Subcutaneous abdominal adipose tissue (tissue), 5 donors: ENCODE measurements at regions not wholly inside any gene's neighbourhood (a gene's known extent, or its start where the extent isn't known, plus 50 kb on each side); places are given as distances from the start of the nearest gene placed in this dataset.
"Not testable (repeated sequence)": the region's sequence is repeated elsewhere in the genome, so short reads cannot be mapped to it uniquely, and the experiment has no call there.

Experiments used
- H3K27ac ChIP-seq: one replicate; pipeline ENCODE4 v1.7.0; 2013; ENCODE audit warnings: low read depth, mild to moderate bottlenecking, inconsistent platforms, low read length, moderate library complexity
- H3K27me3 ChIP-seq, 5 donors: one replicate each; pipeline ENCODE4 v1.7.0; 2013; ENCODE audit warnings: low read length in 5 of 5, inconsistent platforms in 1 of 5; ENCODE audit not compliant: control insufficient read depth in 5 of 5, insufficient read depth in 4 of 5
- H3K36me3 ChIP-seq, 5 donors: one replicate each; pipeline ENCODE4 v1.7.0; 2013; ENCODE audit warnings: low read length in 5 of 5; ENCODE audit not compliant: control insufficient read depth in 5 of 5, insufficient read depth in 5 of 5
- H3K4me1 ChIP-seq, 5 donors: one replicate each; pipeline ENCODE4 v1.7.0; 2013; ENCODE audit warnings: low read length in 5 of 5, mild to moderate bottlenecking in 3 of 5, moderate library complexity in 1 of 5; ENCODE audit not compliant: control insufficient read depth in 5 of 5, insufficient read depth in 5 of 5
- H3K4me3 ChIP-seq, 5 donors: one replicate each; pipeline ENCODE4 v1.7.0; 2013; ENCODE audit warnings: low read length in 5 of 5, low read depth in 1 of 5
- H3K9ac ChIP-seq, 5 donors: one replicate each; pipeline ENCODE4 v1.7.0; 2013; ENCODE audit warnings: low read length in 5 of 5, mild to moderate bottlenecking in 4 of 5, moderate library complexity in 3 of 5
- H3K9me3 ChIP-seq, 5 donors: one replicate each; pipeline ENCODE4 v1.7.0; 2013; ENCODE audit warnings: low read length in 5 of 5; ENCODE audit not compliant: control insufficient read depth in 5 of 5
- donor health status: healthy.
- donor health status: healthy.
- donor health status: healthy.
- donor health status: healthy.
- donor health status: healthy.

DNA sequence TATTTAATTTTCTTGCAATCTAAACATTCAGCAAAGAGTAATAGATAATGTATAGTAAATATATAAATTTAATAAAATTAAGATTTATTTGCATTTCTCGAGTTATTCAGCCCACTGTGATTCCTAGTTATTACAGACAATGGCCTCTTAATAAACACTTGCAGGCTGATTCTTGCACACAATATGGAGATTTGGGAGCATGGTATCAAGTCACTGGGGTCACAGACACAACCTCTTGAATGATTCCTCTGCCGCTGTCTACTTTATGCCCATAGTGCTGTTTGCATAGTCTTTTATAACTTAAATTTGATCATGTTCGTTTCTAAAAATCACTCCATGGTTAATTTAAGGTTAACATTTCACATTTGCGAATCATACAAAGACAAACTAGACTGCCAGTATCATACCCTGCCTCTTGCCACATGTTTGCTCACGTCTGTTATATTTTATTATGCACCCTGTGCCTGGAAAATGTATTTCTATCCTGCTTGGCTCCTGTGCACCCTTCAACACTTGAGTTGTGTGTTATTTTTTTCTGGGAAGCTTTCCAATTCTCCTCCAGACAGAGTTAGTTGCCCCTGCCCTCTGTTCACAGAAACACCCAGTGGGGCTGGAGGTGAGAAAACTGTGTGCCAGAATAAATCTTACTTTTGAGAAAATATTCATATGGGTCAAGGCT lies 206.3 kb upstream of the ROBO1 start:
- no peak overlapping the region for H3K4me3 ChIP-seq
- H3K27ac ChIP-seq = no peak overlapping the region
- H3K9ac ChIP-seq = no peak overlapping the region

DNA sequence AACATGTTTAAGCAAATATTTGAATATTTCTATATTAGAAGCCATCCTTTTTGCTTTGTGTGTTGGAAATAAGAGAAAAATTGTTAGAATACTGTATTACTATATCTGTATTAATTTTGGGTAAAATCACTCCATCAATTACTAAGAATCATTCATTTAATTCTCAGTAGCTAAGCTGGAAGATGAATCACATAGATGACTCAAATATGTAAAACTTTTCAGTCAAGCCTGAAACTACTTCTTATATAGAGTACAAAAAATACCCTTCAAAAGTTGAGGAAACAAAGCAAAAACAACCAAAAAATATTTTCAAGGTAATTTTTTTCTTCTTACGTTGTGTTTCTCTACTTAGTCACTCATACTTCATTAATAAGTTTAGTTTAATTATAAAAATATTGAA lies 205.7 kb upstream of the ROBO1 start:
- H3K36me3 ChIP-seq = no peaks in the 10 kb centered on the region
- H3K9ac ChIP-seq = no peak overlapping the region
- no peaks in the 10 kb centered on the region for H3K9me3 ChIP-seq
- H3K27me3 ChIP-seq = no peaks in the 10 kb centered on the region
- no peak overlapping the region for H3K27ac ChIP-seq
- no peak overlapping the region for H3K4me3 ChIP-seq
- no peaks in the 10 kb centered on the region for H3K4me1 ChIP-seq

More for the DNA sequence above, 206.3 kb upstream of the ROBO1 start:
- no peaks in the 10 kb centered on the region for H3K36me3 ChIP-seq
- H3K9me3 ChIP-seq = peaks cover 0 to 3% (median 0%) of the 10 kb centered on the region in 5 donors
- no peaks in the 10 kb centered on the region for H3K27me3 ChIP-seq
- no peaks in the 10 kb centered on the region for H3K4me1 ChIP-seq

DNA sequence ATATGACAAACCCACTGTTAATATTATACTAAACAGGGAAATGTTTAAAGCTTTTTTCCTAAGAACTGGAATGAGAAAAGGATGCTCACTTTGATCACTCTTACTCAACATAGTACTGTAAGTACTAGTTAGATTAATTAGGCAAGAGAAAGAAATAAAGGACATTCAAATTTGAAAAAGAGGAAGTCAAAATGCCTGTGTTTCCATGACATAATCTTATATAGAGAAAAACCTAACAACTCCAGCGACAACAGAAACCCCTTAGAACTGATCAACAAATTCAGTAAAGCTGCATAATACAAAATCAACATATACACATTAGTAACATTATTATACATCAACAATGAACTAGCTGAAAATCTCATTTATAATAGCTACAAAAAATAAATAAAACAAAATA lies 200.6 kb upstream of the ROBO1 start:
- Histone ChIP-seq H3K27me3 (no peaks in the 10 kb centered on the region), H3K4me1 (no peaks in the 10 kb centered on the region), H3K9ac (no peak overlapping the region)

GRCh38 chr3:79960594-79960993 lies 192.8 kb upstream of the ROBO1 start:
- peaks cover 0 to 6% (median 4%) of the 10 kb centered on the region in 5 donors for H3K9me3 ChIP-seq
- no peak overlapping the region for H3K27ac ChIP-seq
- no peaks in the 10 kb centered on the region for H3K27me3 ChIP-seq
- H3K4me1 ChIP-seq = no peaks in the 10 kb centered on the region
- no peak overlapping the region for H3K4me3 ChIP-seq
- no peak overlapping the region for H3K9ac ChIP-seq
- H3K36me3 ChIP-seq = no peaks in the 10 kb centered on the region

More for the DNA sequence above, 200.6 kb upstream of the ROBO1 start:
- Histone ChIP-seq H3K9me3 (peaks cover 0 to 6% (median 2%) of the 10 kb centered on the region in 5 donors), H3K36me3 (no peaks in the 10 kb centered on the region), H3K4me3 (no peak overlapping the region), H3K27ac (no peak overlapping the region)

GRCh38 chr3:79957066-79957465 lies 189.3 kb upstream of the ROBO1 start:
- no peaks in the 10 kb centered on the region for H3K36me3 ChIP-seq
- no peaks in the 10 kb centered on the region for H3K4me1 ChIP-seq
- H3K27me3 ChIP-seq = peaks cover 0 to 5% (median 0%) of the 10 kb centered on the region in 5 donors
- H3K27ac ChIP-seq = no peak overlapping the region
- no peak overlapping the region for H3K4me3 ChIP-seq
- H3K9me3 ChIP-seq = peaks cover 0 to 3% (median 0%) of the 10 kb centered on the region in 5 donors
- H3K9ac ChIP-seq = no peak overlapping the region

- Histone ChIP-seq H3K4me1 (no peaks in the 10 kb centered on the region), H3K36me3 (no peaks in the 10 kb centered on the region), H3K27ac (no peak overlapping the region), H3K4me3 (no peak overlapping the region), H3K9ac (no peak overlapping the region), H3K27me3 (peaks cover 0 to 5% (median 0%) of the 10 kb centered on the region in 5 donors), H3K9me3 (peaks cover 0 to 3% (median 0%) of the 10 kb centered on the region in 5 donors)
These were observed 187.0 kb upstream of the ROBO1 start for GRCh38 chr3:79954756-79955155.

DNA sequence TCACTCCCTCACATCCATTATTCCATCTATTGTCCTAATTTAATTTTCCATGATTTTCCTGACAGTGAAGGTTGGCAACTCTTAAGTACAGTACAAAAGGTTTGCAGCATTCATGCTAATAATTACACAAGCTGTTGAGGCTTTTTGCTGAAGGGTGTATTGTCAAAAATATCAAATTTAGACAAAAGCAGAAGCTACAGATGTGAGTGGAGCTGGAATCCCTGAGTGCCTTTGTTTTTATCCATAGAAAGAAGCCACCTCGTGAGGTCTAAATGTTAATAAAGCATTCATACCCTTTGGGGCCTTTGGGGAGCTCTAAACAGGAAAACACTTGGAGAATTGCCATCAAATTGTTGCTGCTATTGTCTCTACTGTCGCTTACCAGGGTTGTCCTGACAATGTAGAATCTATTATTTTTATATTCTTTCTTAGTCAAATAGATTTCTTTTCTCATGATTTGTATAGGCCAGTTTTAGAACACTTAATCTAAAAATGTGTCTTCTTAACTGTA lies 185.8 kb upstream of the ROBO1 start:
- no peaks in the 10 kb centered on the region for H3K4me1 ChIP-seq
- no peaks in the 10 kb centered on the region for H3K36me3 ChIP-seq
- H3K27ac ChIP-seq = no peak overlapping the region
- H3K4me3 ChIP-seq = no peak overlapping the region
- H3K27me3 ChIP-seq = peaks cover 0 to 5% (median 0%) of the 10 kb centered on the region in 5 donors
- peaks cover 0 to 3% (median 0%) of the 10 kb centered on the region in 5 donors for H3K9me3 ChIP-seq
- H3K9ac ChIP-seq = no peak overlapping the region

GRCh38 chr3:79951426-79951825 lies 183.6 kb upstream of the ROBO1 start:
- H3K9ac ChIP-seq, H3K4me1 ChIP-seq, H3K36me3 ChIP-seq, H3K27me3 ChIP-seq, H3K9me3 ChIP-seq, H3K27ac ChIP-seq, H3K4me3 ChIP-seq: not testable (repeated sequence)

GRCh38 chr3:79947957-79948356 lies 180.2 kb upstream of the ROBO1 start:
- Histone ChIP-seq H3K4me1 (no peaks in the 10 kb centered on the region), H3K27me3 (no peaks in the 10 kb centered on the region), H3K27ac (no peak overlapping the region), H3K4me3 (no peak overlapping the region), H3K9me3 (no peaks in the 10 kb centered on the region), H3K9ac (no peak overlapping the region), H3K36me3 (no peaks in the 10 kb centered on the region)

DNA sequence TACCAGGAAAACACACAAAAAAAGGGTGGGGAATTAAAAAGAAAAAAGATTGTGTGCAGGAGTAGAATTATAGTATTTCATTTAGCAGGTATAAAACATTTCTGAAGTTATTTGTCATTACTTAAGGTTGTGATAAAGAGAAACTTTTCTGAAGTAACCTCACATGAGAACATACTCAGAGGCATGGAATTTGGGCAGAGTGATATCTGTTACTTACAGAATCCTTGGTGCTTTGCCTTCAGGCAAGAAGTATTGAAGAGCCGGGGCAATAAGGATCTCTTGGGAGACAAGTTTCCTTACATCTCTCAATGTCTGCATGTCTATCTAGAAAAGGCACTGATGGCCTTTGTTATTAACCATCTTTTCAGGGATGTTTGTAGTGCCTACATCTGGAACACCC lies 179.7 kb upstream of the ROBO1 start:
- Histone ChIP-seq H3K9me3 (no peaks in the 10 kb centered on the region), H3K4me3 (no peak overlapping the region), H3K36me3 (no peaks in the 10 kb centered on the region), H3K27ac (no peak overlapping the region), H3K27me3 (no peaks in the 10 kb centered on the region), H3K9ac (no peak overlapping the region), H3K4me1 (no peaks in the 10 kb centered on the region)
